HEK293T (cell line): ENCODE measurements at regions not wholly inside any gene's neighbourhood (a gene's known extent, or its start where the extent isn't known, plus 50 kb on each side); places are given as distances from the start of the nearest gene placed in this dataset.

Experiments
- BHLHE40 ChIP-seq: fragments of 450-650 bp; IDR thresholded peaks from 2 replicates; pipeline ENCODE4 v1.6.1; 2016; ENCODE audit warnings: mild to moderate bottlenecking, moderate library complexity, borderline replicate concordance
- ELF4 ChIP-seq: fragments of 450-650 bp; IDR thresholded peaks from 2 replicates; pipeline ENCODE4 v1.6.1; 2017; ENCODE audit warnings: antibody characterized with exemption
- FOXK2 ChIP-seq: fragments of 450-650 bp; IDR thresholded peaks from 2 replicates; pipeline ENCODE4 v1.6.1; 2016; ENCODE audit warnings: mild to moderate bottlenecking
- FOXM1 ChIP-seq: fragments of 450-650 bp; IDR thresholded peaks from 2 replicates; pipeline ENCODE4 v1.6.1; 2017; ENCODE audit warnings: mild to moderate bottlenecking, borderline replicate concordance
- LEF1 ChIP-seq: fragments of 450-650 bp; IDR thresholded peaks from 2 replicates; pipeline ENCODE4 v1.6.1; 2017; ENCODE audit warnings: mild to moderate bottlenecking, borderline replicate concordance
- SUZ12 ChIP-seq: fragments of 450-650 bp; IDR thresholded peaks from 2 replicates; pipeline ENCODE4 v1.6.1; 2016; ENCODE audit warnings: mild to moderate bottlenecking

GRCh38 chr2:160977376-160977775, 182.9 kb upstream of the TANK start:
- TF ChIP-seq LEF1, result no peak
- no peak for TF ChIP-seq FOXK2
- TF ChIP-seq BHLHE40, result no peak
- TF ChIP-seq SUZ12, result no peak
- TF ChIP-seq ELF4, result no peak
- no peak for TF ChIP-seq FOXM1
